MM.1S (cell line): ENCODE measurements at regions not wholly inside any gene's neighbourhood (a gene's known extent, or its start where the extent isn't known, plus 50 kb on each side); places are given as distances from the start of the nearest gene placed in this dataset.

Experiments used
- DNase-seq: peaks from one replicate; pipeline ENCODE4 v3.0.0-alpha.2; 2015
- H2AFZ ChIP-seq: fragments of 300-600 bp; sonication (generic); 2 replicates; pipeline ENCODE4 v1.6.0; 2016; ENCODE audit warnings: antibody characterized with exemption, low read length
- H3F3A ChIP-seq: fragments of 300-600 bp; sonication (generic); 2 replicates; pipeline ENCODE4 v1.6.1; 2016; ENCODE audit warnings: mild to moderate bottlenecking, antibody characterized with exemption, low read length, moderate library complexity, mixed read lengths; ENCODE audit not compliant: insufficient read depth
- H3K27ac ChIP-seq: fragments of 300-600 bp; sonication (generic); 2 replicates; pipeline ENCODE4 v1.5.1; 2016; ENCODE audit warnings: mild to moderate bottlenecking, low read length
- H3K27me3 ChIP-seq: fragments of 300-600 bp; sonication (generic); replicated peaks from 2 replicates; pipeline ENCODE4 v1.6.0; 2016; ENCODE audit warnings: low read length; ENCODE audit not compliant: insufficient read depth
- H3K36me3 ChIP-seq: fragments of 300-600 bp; sonication (generic); replicated peaks from 2 replicates; pipeline ENCODE4 v1.6.1; 2016; ENCODE audit warnings: mild to moderate bottlenecking, low read length, mixed read lengths; ENCODE audit not compliant: insufficient read depth
- H3K4me1 ChIP-seq: fragments of 300-600 bp; sonication (generic); 2 replicates; pipeline ENCODE4 v1.6.1; 2016; ENCODE audit warnings: low read length, mixed read lengths
- H3K4me2 ChIP-seq: fragments of 300-600 bp; sonication (generic); 2 replicates; pipeline ENCODE4 v1.6.0; 2016; ENCODE audit warnings: low read depth, low read length
- H3K4me3 ChIP-seq: fragments of 300-600 bp; sonication (generic); 2 replicates; pipeline ENCODE4 v1.5.1; 2016; ENCODE audit warnings: low read length, mixed read lengths
- H3K79me2 ChIP-seq: fragments of 300-600 bp; sonication (generic); 2 replicates; pipeline ENCODE4 v1.6.1; 2016; ENCODE audit warnings: mixed run types, low read length, mixed read lengths
- H3K9ac ChIP-seq: fragments of 300-600 bp; sonication (generic); 2 replicates; pipeline ENCODE4 v1.6.1; 2016; ENCODE audit warnings: low read length, mixed read lengths
- H3K9me2 ChIP-seq: fragments of 300-600 bp; sonication (generic); replicated peaks from 2 replicates; pipeline ENCODE4 v1.6.1; 2016; ENCODE audit warnings: mild to moderate bottlenecking, low read length, mixed read lengths; ENCODE audit not compliant: insufficient read depth
- H3K9me3 ChIP-seq: fragments of 300-600 bp; sonication (generic); replicated peaks from 2 replicates; pipeline ENCODE4 v1.6.1; 2016; ENCODE audit warnings: mild to moderate bottlenecking, low read length, mixed read lengths; ENCODE audit not compliant: insufficient read depth
- H4K20me1 ChIP-seq: fragments of 300-600 bp; sonication (generic); 2 replicates; pipeline ENCODE4 v1.6.1; 2016; ENCODE audit warnings: mild to moderate bottlenecking, low read length, moderate library complexity, mixed read lengths; ENCODE audit not compliant: insufficient read depth
- EZH2 ChIP-seq: fragments of 300-600 bp; sonication (generic); optimal IDR thresholded peaks from 2 replicates; pipeline ENCODE3; 2017; ENCODE audit warnings: low read depth, mild to moderate bottlenecking, antibody characterized with exemption, low read length, mixed read lengths
- EZH2phosphoT487 ChIP-seq: fragments of 300-600 bp; sonication (generic); IDR thresholded peaks from 2 replicates; pipeline ENCODE4 v1.6.1; 2018; ENCODE audit warnings: antibody characterized with exemption, low read length
- TF ChIP-seq, protein P1 (sequence below): fragments of 300-600 bp; sonication (generic); IDR thresholded peaks from 2 replicates; pipeline ENCODE4 v1.5.1; 2016; ENCODE audit warnings: antibody characterized with exemption, low read length, mixed read lengths

DNA sequence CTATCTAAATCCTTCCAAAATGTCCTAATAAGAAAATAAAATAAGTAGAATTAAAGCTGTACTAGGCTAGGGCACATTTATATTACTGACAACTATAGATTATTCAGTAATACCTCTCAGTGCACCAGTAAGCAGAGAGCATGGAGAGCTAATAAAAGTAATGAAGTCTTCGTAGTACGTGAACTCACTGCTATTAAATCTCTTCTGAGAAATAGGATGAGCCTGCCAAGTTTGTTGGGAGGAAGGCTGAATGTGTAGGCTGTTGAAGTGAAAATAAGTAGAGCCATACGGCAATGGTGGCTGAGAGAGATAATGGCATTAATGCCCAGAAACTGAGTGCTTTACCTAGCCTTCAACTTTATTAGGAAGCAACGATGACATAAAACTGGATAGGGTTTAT, 73.9 kb upstream of the NR5A2 start:
- no peaks in the 10 kb centered on the region for H3K27me3 ChIP-seq
- H2AFZ ChIP-seq, result no peak overlapping the region
- peaks cover 3% of the 10 kb centered on the region; the same call in 1 of the 2 replicates for H3K4me1 ChIP-seq
- no peaks in the 10 kb centered on the region for H3K9me2 ChIP-seq
- no peaks in the 10 kb centered on the region for H3K36me3 ChIP-seq
- H3K79me2 ChIP-seq, result no peaks in the 10 kb centered on the region
- H3K27ac ChIP-seq, result no peak overlapping the region
- TF ChIP-seq EZH2, result no peak
- TF ChIP-seq EZH2phosphoT487, result no peak
- DNase-seq, result no peak
- no peaks in the 10 kb centered on the region for H4K20me1 ChIP-seq
- H3K9me3 ChIP-seq, result no peaks in the 10 kb centered on the region
- no peak overlapping the region for H3K9ac ChIP-seq
- H3F3A ChIP-seq, result no peaks in the 10 kb centered on the region
- H3K4me2 ChIP-seq, result no peak overlapping the region
- no peak overlapping the region for H3K4me3 ChIP-seq

DNA sequence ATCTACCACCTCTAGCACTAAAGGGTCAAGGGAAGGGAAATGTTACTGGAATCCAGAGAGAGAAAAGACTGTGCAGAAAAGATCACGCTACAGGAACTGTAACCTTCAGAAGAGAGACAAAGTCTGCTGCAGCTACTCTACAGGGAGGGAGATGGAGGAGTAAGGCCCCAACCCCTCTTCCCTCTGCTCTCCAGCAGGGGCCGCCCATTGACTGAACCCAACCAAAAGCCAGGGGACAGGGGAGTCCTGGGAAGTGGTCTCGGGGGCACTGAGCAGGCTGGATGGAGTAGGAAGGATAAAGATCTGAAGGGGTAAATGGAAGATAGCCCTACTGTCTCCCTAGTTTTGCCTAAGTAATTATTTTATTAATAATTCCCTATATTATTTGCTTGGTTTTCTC, 72.8 kb upstream of the NR5A2 start:
- no peak for DNase-seq
- no peaks in the 10 kb centered on the region for H4K20me1 ChIP-seq

DNA sequence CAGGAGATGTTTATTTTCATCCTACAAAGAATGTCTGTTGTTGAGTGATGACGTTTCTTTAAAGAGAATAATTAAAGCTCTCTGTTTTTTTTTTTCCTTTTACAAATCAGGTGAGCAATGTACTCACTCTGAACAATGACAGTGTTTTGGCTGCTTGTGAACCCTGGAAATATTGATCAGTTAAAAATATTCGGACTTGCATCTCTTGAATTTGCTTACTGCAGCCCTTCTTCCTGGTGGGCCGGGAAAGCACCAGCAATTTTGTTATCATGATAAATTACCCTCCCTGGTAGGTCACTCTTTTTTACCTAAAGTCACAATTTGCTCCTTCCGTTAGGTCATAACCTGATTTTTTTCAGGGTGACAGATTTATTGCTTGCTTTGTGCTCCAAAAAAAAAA, 72.3 kb upstream of the NR5A2 start:
- H3K4me3 ChIP-seq, result no peak overlapping the region
- no peaks in the 10 kb centered on the region for H3K27me3 ChIP-seq
- DNase-seq, result no peak
- H3K4me1 ChIP-seq, result peaks cover 3% of the 10 kb centered on the region; the same call in 1 of the 2 replicates
- no peaks in the 10 kb centered on the region for H3K79me2 ChIP-seq
- no peak overlapping the region for H2AFZ ChIP-seq
- no peak overlapping the region for H3K27ac ChIP-seq
- no peaks in the 10 kb centered on the region for H4K20me1 ChIP-seq
- TF ChIP-seq EZH2phosphoT487, result no peak
- TF ChIP-seq, protein P1, sequence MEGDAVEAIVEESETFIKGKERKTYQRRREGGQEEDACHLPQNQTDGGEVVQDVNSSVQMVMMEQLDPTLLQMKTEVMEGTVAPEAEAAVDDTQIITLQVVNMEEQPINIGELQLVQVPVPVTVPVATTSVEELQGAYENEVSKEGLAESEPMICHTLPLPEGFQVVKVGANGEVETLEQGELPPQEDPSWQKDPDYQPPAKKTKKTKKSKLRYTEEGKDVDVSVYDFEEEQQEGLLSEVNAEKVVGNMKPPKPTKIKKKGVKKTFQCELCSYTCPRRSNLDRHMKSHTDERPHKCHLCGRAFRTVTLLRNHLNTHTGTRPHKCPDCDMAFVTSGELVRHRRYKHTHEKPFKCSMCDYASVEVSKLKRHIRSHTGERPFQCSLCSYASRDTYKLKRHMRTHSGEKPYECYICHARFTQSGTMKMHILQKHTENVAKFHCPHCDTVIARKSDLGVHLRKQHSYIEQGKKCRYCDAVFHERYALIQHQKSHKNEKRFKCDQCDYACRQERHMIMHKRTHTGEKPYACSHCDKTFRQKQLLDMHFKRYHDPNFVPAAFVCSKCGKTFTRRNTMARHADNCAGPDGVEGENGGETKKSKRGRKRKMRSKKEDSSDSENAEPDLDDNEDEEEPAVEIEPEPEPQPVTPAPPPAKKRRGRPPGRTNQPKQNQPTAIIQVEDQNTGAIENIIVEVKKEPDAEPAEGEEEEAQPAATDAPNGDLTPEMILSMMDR, result no peak
- TF ChIP-seq EZH2, result no peak
- H3K9me2 ChIP-seq, result no peaks in the 10 kb centered on the region
- no peak overlapping the region for H3K9ac ChIP-seq
- no peaks in the 10 kb centered on the region for H3K9me3 ChIP-seq
- no peaks in the 10 kb centered on the region for H3K36me3 ChIP-seq
- no peaks in the 10 kb centered on the region for H3F3A ChIP-seq
- no peak overlapping the region for H3K4me2 ChIP-seq

More for the DNA sequence above, 72.8 kb upstream of the NR5A2 start:
- Histone ChIP-seq H3K9me3 (no peaks in the 10 kb centered on the region), H3K4me2 (no peak overlapping the region), H3K4me3 (no peak overlapping the region), H3F3A (no peaks in the 10 kb centered on the region), H3K9me2 (no peaks in the 10 kb centered on the region), H3K27ac (no peak overlapping the region), H3K79me2 (no peaks in the 10 kb centered on the region), H3K4me1 (peaks cover 3% of the 10 kb centered on the region; the same call in 1 of the 2 replicates), H2AFZ (no peak overlapping the region), H3K9ac (no peak overlapping the region), H3K27me3 (no peaks in the 10 kb centered on the region), H3K36me3 (no peaks in the 10 kb centered on the region)
- no peak for TF ChIP-seq EZH2phosphoT487
- TF ChIP-seq, protein P1, result peak; percentile 62

DNA sequence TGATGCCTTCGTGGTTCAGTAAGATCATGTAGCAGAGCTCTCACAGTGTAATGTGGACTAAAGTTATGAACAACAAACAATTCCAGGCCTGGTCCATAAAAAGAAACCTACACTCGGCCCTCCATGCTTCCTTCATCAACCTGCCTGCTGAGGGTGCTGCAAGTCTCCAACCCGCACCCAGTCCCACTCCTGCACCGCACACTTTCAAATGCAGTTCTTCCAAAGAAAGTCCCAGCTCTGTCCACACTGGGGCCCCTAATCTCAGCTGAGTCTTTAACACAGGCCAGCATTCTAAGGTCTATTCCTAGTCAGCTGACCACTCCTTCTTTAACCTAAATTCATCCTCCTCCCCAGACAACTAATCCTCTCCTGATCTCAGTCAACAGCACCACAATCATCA, 71.5 kb upstream of the NR5A2 start:
- H2AFZ ChIP-seq, result no peak overlapping the region

More for the DNA sequence above, 71.5 kb upstream of the NR5A2 start:
- Histone ChIP-seq H3K4me2 (no peak overlapping the region), H3K36me3 (no peaks in the 10 kb centered on the region), H3K79me2 (no peaks in the 10 kb centered on the region), H3K4me3 (no peak overlapping the region), H3K4me1 (peaks cover 3% of the 10 kb centered on the region; the same call in 1 of the 2 replicates), H3K9me2 (no peaks in the 10 kb centered on the region), H3F3A (no peaks in the 10 kb centered on the region), H3K9me3 (no peaks in the 10 kb centered on the region), H3K27ac (no peak overlapping the region), H3K27me3 (no peaks in the 10 kb centered on the region), H4K20me1 (no peaks in the 10 kb centered on the region), H3K9ac (no peak overlapping the region)
- DNase-seq, result no peak
- no peak for TF ChIP-seq EZH2phosphoT487
- TF ChIP-seq, protein P1, result no peak
- TF ChIP-seq EZH2, result no peak
